Astrocyte of the spinal cord (primary cell): ENCODE measurements at regions not wholly inside any gene's neighbourhood (a gene's known extent, or its start where the extent isn't known, plus 50 kb on each side); places are given as distances from the start of the nearest gene placed in this dataset.
A peak's percentile ranks its signal among the peaks of the same experiment; 100 is the strongest.
"Not testable (repeated sequence)": the region's sequence is repeated elsewhere in the genome, so short reads cannot be mapped to it uniquely, and the experiment has no call there.

Source experiments
- DNase-seq: peaks from one replicate; pipeline ENCODE4 v3.0.0; 2011; ENCODE audit warnings: low read depth, low spot score
- H3K4me3 ChIP-seq: 2 replicates; pipeline ENCODE4 v1.5.1; 2011; ENCODE audit warnings: low read depth, mild to moderate bottlenecking, low read length, moderate library complexity
- in situ Hi-C: cut with HindIII; loops from 2 replicates; pipeline ENCODE4 v1.10.0; 2017; ENCODE audit warnings: low sequenced_read_pairs
- TF ChIP-seq, protein P1 (sequence below): IDR thresholded peaks from 2 replicates; pipeline ENCODE4 v1.5.1; 2012; ENCODE audit warnings: low read depth, mild to moderate bottlenecking, low read length, inconsistent platforms

DNA sequence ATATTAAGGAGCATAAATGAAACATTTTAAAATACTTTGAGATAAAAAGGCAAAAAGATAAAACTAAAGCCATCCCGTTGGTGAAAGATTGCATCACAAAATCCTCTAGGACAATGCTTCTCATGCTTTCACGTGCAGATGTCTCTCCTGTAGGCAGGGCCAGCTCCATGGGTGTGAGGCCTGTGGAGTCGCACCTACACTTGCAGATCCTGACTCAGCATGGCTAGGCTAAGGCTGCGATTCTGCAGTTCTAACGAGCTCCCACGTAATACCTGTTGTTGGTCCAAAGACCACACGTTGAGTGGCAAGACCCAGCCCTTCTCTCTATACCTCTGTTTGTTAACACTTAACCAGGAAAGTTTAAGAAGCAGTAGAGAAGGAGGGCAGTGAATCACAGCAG, 62.1 kb upstream of the CAPRIN1 start:
- no peak overlapping the region for H3K4me3 ChIP-seq
- TF ChIP-seq, protein P1, sequence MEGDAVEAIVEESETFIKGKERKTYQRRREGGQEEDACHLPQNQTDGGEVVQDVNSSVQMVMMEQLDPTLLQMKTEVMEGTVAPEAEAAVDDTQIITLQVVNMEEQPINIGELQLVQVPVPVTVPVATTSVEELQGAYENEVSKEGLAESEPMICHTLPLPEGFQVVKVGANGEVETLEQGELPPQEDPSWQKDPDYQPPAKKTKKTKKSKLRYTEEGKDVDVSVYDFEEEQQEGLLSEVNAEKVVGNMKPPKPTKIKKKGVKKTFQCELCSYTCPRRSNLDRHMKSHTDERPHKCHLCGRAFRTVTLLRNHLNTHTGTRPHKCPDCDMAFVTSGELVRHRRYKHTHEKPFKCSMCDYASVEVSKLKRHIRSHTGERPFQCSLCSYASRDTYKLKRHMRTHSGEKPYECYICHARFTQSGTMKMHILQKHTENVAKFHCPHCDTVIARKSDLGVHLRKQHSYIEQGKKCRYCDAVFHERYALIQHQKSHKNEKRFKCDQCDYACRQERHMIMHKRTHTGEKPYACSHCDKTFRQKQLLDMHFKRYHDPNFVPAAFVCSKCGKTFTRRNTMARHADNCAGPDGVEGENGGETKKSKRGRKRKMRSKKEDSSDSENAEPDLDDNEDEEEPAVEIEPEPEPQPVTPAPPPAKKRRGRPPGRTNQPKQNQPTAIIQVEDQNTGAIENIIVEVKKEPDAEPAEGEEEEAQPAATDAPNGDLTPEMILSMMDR = no peak
- no peak for DNase-seq
- in situ Hi-C loops = no loop called here

DNA sequence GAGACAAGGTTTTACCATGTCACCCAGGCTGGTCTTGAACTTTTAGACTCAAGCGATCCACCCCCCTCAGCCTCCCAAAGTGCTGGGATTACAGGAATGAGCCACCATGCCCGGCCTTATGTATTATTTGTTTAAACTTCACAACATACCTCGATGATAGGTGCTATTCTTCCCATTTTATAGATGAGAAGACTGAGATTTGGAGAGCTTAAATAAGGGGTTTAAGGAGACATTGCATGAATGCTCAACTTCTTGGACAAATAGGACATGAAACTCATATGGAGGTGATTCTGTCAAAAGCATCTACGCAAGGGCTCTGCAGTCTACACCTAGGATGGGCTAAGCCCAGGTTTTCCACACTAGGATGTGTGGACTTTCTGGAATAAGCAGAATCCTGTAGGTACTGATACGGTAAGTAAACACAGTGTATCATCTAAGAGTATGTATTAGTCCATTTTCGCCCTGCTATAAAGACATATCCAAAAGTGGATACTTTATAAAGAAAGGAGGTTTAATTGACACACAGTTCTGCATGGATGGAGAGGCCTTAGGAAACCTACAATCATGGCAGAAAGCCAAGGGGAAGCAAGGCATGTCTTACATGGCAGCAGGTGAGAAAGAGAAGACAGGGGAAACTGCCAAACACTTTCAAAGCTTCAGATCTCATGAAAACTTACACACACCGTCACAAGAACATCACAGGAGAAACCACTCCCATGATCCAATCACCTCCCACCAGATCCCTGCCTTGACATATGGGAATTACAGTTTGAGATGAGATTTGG, 62.8 kb upstream of the CAPRIN1 start:
- DNase-seq = no peak
- H3K4me3 ChIP-seq = no peak overlapping the region
- in situ Hi-C loops = no loop called here
- TF ChIP-seq, protein P1 = no peak

DNA sequence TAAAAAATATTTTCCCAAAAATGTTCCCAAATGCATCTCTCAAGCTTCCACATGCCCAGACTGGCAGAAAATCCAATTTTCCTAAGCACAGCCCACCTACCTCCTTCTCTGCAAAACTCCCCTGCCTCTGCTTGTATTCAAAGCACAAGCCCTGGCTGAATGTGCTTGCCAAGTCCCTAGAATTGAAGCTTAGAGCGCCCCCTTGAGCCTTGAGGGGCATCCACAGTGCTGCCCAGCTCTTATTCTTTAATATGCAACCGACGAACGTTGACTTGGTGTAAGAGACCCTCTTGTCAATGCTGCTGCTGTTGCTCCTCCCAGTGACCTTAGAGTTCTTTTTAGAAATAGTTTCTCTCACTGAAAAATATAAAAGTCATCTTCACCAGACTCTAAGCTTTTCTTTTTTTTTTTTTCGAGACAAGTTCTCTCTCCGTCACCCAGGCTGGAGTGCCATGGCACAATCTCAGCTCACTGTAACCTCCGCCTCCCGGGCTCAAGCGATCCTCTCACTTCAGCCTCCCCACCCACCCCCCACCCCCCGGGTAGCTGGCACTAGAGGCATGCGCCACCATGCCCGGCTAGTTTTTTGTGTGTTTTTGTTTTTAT, 63.5 kb upstream of the CAPRIN1 start:
- in situ Hi-C loops = no loop called here
- no peak overlapping the region for H3K4me3 ChIP-seq
- peak; percentile 82 for DNase-seq
- TF ChIP-seq, protein P1 = peak; percentile 91

DNA sequence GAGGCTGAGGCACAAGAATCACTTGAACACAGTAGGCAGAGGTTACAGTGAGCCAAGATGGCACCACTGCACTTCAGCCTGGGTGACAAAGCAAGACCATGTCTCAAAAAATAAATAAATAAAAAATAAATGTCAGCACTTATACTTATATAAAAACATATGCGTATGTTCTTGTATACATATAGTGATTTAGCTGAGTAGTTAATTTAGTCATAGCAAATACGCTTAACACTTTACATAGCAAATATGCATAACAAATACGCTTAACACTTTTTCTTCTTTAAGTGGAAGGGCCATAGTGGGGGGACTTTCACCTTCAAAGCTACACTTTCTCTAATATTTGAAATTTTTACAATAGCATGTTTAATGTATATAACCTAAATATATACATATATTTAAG, 64.0 kb upstream of the CAPRIN1 start:
- TF ChIP-seq, protein P1 = no peak
- DNase-seq = no peak
- no peak overlapping the region for H3K4me3 ChIP-seq
- in situ Hi-C loops = no loop called here

DNA sequence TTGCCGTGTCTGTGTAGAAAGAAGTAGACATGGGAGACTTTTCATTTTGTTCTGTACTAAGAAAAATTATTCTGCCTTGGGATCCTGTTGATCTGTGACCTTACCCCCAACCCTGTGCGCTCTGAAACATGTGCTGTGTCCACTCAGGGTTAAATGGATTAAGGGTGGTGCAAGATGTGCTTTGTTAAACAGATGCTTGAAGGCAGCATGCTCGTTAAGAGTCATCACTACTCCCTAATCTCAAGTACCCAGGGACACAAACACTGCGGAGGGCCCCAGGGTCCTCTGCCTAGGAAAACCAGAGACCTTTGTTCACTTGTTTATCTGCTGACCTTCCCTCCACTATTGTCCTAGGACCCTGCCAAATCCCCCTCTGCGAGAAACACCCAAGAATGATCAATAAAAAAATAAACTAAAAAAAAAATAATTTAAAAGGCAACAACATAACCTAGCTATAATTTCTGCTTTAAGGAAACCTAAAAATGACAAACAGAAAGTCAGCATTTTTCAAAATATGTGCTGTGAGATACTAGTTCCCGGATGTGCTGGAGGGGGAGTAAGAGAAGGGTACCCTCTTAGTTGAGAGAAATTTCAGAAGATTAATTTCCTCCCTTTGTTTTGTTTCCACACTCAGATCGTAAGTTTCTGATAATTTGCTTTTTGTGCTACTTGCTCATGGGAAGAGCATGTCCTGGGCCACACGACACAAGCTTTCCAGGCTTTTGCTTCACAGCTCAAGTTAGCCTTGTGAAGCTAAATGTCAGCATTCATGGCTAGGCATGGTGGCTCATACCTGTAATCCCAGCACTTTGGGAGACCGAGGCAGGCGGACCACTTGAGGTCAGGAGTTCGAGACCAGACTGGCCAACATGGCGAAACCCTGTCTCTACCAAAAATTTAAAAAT, 64.7 kb upstream of the CAPRIN1 start:
- DNase-seq, in situ Hi-C loops, H3K4me3 ChIP-seq: not testable (repeated sequence)

DNA sequence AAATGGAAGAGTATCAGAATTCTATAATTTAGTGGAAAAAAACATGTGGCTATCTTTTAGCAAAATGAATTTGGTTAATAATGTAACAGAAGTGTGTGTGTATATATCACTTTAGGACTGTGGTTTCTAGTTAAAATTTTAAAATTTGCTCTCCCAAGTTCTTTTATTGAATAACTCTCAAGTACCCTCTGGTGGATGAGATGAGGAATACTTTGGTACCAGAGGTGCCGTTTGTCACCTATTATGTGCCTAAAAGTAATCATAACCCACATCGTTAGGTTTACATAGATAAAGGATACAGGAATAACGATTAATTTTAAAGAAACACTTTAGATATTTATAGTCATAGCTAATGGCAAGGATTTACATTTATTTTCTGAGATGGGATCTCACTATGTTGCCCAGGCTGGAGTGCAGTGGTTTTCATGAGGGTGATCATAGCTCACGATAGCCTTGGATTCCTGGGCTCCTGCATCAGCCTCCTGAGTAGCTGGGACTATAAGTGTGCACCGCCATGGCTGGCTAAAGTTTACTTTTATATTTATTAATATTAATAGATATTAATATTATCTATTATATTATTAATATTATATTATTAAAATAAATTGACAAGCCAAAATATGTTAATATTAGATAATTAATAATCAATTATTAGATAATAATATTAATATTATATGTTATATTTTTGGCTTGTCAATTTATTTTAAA, 66.7 kb upstream of the CAPRIN1 start:
- in situ Hi-C loops = no loop called here
- H3K4me3 ChIP-seq = no peak overlapping the region
- DNase-seq = no peak
- TF ChIP-seq, protein P1 = peak; percentile 14
